HG03135 (cell line): ENCODE measurements at regions not wholly inside any gene's neighbourhood (a gene's known extent, or its start where the extent isn't known, plus 50 kb on each side); places are given as distances from the start of the nearest gene placed in this dataset.
"Not testable (repeated sequence)": the region's sequence is repeated elsewhere in the genome, so short reads cannot be mapped to it uniquely, and the experiment has no call there.

ENCODE experiments used
- ATAC-seq: cut with Tn5 transposase; IDR thresholded peaks from one replicate; pipeline ENCODE4 v1.9.1; 2021; ENCODE audit warnings: mild to moderate bottlenecking, moderate library complexity; ENCODE audit not compliant: unreplicated experiment

GRCh38 chrX:78603908-78604307 is 55.2 kb downstream of the RTL3 start:
- no peak for ATAC-seq

GRCh38 chrX:78595901-78596502 is 63.1 kb downstream of the RTL3 start:
- no peak for ATAC-seq

- no peak for ATAC-seq
Observed at GRCh38 chrX:78593701-78594100, 65.4 kb downstream of the RTL3 start.

GRCh38 chrX:78592030-78592429 is 67.1 kb downstream of the RTL3 start:
- ATAC-seq, result no peak

GRCh38 chrX:78574306-78574705 is 84.8 kb downstream of the RTL3 start:
- no peak for ATAC-seq

GRCh38 chrX:78573630-78574029 is 85.5 kb downstream of the RTL3 start:
- ATAC-seq, result no peak

- no peak for ATAC-seq
Observed at GRCh38 chrX:78571849-78572248, 87.3 kb downstream of the RTL3 start.

DNA sequence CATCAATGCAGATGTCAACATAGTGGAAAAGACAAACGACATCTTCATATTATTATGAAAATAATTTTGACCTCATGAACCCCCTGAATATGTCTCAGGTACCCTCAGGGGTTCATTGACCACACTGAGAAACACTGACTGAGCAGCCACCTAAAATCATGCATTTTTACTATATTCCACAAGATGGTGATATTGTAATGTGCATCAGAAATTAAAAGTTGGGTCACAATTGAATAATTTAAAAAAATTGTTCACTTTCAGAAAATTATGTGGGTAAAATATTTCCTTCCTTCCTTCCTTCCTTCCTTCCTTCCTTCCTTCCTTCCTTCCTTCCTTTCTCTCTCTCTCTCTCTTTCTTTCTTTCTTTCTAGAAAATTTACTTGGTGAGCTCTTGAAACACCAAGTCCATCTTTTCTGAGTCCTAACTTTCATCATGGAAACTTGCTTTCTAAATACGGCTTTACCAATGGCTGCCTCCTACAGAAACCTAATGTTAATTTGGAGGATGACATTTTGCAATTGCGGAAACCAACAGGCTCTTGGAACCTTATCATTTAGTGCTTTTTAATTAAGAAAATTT is 103.6 kb downstream of the RTL3 start:
- no peak for ATAC-seq

DNA sequence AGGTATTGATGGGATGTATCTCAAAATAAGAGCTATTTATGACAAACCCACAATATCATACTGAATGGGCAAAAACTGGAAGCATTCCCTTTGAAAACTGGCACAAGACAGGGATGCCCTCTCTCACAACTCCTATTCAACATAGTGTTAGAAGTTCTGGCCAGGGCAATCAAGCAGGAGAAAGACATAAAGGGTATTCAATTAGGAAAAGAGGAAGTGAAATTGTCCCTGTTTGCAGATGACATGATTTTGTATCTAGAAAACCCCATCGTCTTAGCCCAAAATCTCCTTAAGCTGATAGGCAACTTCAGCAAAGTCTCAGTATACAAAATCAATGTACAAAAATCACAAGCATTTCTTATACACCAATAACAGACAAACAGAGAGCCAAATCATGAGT is 106.5 kb downstream of the RTL3 start:
- not testable (repeated sequence) for ATAC-seq

GRCh38 chrX:78548012-78548411 is 111.1 kb downstream of the RTL3 start:
- ATAC-seq, result no peak

- ATAC-seq, result no peak
Observed at GRCh38 chrX:78545233-78545632, 113.9 kb downstream of the RTL3 start.

DNA sequence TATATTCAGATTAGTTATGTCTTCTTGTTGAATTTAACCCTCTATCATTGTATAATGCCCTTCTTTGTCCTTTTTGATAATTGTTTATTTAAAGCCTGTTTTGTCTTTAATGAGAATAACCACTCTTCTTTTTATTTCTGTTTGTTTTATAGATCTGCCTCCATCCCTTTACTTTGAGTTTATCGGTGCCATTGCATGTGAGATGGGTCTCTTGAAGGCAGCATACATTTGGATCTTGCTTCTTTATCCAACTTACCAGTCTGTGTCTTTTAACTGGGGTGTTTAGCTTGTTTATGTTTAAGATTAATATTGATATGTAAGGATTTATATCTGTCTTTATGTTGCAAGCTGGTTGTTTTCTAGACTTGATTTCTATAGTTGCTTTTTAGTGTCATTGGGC is 115.8 kb downstream of the RTL3 start:
- no peak for ATAC-seq

DNA sequence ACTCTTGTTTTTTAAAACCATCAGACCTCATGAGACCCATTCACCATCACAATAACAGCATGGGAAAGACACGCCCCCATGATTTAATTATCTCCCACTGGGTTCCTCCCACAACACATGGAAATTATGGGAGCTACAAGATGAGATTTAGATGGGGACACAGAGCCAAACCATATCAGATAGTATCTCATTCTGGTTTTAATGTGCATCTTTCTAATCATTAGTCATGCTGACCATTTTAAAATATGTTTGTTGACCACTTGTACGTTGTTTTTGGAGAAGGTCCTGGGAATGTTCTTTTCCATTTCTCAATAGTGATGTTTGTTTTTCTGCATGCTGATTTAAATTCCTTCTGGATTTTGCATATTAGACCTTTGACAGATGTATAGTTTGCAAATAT is 119.0 kb downstream of the RTL3 start:
- ATAC-seq, result no peak

- no peak for ATAC-seq
Observed at GRCh38 chrX:78534221-78534620, 124.9 kb downstream of the RTL3 start.

- no peak for ATAC-seq
Observed at GRCh38 chrX:78532363-78532762, 126.8 kb downstream of the RTL3 start.

DNA sequence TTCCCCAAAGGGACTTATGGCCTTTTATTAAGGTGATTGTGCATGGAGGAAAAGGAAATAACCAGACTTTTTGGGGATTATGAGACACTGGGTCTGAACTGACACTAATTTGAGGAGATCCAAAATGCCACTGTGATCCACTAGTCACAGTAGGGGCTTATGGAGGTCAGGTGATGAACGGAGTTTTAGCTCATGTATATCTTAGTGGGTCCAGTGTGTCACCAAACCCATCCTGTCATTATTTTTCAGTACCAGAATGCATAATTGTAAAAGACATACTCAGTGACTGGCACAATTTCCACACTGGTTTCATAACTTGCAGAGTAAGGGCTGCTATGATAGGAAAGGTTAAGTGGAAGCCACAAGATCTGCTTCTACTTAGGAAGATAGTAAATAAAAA is 131.3 kb downstream of the RTL3 start:
- ATAC-seq, result no peak

DNA sequence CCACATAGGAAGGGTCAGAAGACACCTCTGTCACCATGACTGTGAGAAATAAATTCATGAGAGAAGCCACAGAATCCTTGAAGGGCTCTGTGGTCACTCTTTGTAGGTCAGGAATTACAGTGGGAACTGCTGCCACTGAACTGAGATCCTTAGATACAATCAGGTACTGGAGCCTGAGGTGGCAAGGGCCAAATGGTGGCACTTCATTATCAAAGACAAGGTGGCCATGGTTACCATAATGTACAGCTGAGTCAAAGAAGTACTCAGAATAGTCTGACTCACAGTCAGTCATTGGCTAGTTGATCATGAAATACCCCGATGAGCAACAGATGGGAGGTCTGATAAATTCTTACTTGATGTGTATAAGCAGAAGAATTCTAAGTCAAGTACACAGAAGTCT is 131.9 kb downstream of the RTL3 start:
- no peak for ATAC-seq

DNA sequence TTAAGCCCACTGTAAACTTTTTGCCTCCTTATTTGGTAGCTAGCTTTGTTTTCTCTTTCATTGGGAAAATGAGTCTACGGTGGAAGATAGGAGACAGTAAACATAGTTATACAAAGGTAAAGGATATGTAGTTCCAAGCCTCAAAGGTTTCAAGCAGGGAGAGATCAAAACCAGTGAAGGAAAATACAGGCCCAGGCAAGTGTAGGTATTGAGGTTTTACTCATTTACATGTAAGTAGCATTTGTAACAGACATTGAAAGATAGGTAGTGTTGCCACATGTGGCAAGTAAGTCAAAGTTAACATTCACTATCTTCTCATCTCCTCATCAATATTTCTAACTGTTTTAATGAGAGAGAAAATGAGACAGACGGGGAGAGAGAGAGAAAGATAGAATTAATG is 136.5 kb downstream of the RTL3 start:
- no peak for ATAC-seq

GRCh38 chrX:78517124-78517523 is 142.0 kb downstream of the RTL3 start:
- peak; percentile 76 for ATAC-seq

DNA sequence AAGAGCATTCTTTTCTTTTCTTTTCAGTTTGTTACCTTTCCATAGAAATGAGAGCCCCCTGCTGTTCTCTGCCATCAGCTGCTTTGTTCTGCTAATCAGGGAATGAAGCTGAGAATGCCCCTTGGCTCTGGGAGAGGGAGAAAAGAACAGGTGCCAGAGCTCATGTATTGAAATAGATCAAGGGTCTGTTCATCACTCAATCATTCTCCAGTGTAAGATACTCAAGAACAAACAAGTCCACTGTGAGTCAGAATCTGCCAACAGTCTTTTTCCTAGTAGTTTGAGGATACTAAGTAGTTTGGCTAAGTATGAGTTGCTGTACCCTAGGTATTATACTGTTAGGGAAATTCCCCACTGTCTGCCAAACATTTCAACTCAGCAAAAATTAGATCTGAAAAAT is 144.3 kb downstream of the RTL3 start:
- no peak for ATAC-seq

GRCh38 chrX:78513971-78514738 is 145.0 kb downstream of the RTL3 start:
- ATAC-seq, result no peak

- no peak for ATAC-seq
Observed at GRCh38 chrX:78506248-78506647, 152.9 kb downstream of the RTL3 start.
